Right atrium auricular region (tissue), 2 donors: ENCODE measurements at regions not wholly inside any gene's neighbourhood (a gene's known extent, or its start where the extent isn't known, plus 50 kb on each side); places are given as distances from the start of the nearest gene placed in this dataset.

Source experiments
- DNase-seq: peaks from one replicate; pipeline ENCODE4 v3.0.0-alpha.2; 2019; ENCODE audit warnings: low spot score
- H3K27ac ChIP-seq, 2 donors: fragments of 200-600 bp; sonication (generic); 1 replicate in 1 of 2; 2 replicates in 1 of 2; pipeline ENCODE4 v1.5.1; 2016 to 2019
- H3K27me3 ChIP-seq, 2 donors: fragments of 200-600 bp; sonication (generic); one replicate each; pipeline versions ENCODE4 v1.5.1 to v1.6.0; 2017 to 2019
- H3K36me3 ChIP-seq: fragments of 200-600 bp; sonication (generic); one replicate; pipeline ENCODE4 v1.5.1; 2016
- H3K4me1 ChIP-seq, 2 donors: fragments of 200-600 bp; sonication (generic); one replicate each; pipeline versions ENCODE4 v1.5.1 to v1.6.0; 2017 to 2019
- H3K4me3 ChIP-seq, 2 donors: fragments of 200-600 bp; sonication (generic); 1 replicate in 1 of 2; 2 replicates in 1 of 2; pipeline ENCODE4 v1.5.1; 2017 to 2019; ENCODE audit warnings: mild to moderate bottlenecking in 1 of 2, moderate library complexity in 1 of 2
- H3K9me3 ChIP-seq, 2 donors: fragments of 200-600 bp; sonication (generic); one replicate each; pipeline ENCODE4 v1.5.1; 2019
- CTCF ChIP-seq, 2 donors: fragments of 200-600 bp; sonication (generic); IDR thresholded peaks; one replicate each; pipeline ENCODE4 v1.5.1; 2019; ENCODE audit warnings: antibody characterized with exemption in 2 of 2

- no peak for TF ChIP-seq CTCF (IDR thresholded peaks at IDR 0.05)
- no peaks in the 10 kb centered on the region for H3K27me3 ChIP-seq
- no peak for DNase-seq
- H3K27ac ChIP-seq = no peak overlapping the region
- no peaks in the 10 kb centered on the region for H3K4me1 ChIP-seq
- H3K9me3 ChIP-seq = no peaks in the 10 kb centered on the region
- no peak overlapping the region for H3K4me3 ChIP-seq
- H3K36me3 ChIP-seq = no peaks in the 10 kb centered on the region
Observed at GRCh38 chr6:163913045-163913444, 498.5 kb downstream of the QKI start.

- Histone ChIP-seq H3K4me3 (no peak overlapping the region), H3K9me3 (no peaks in the 10 kb centered on the region), H3K27me3 (no peaks in the 10 kb centered on the region), H3K27ac (no peak overlapping the region), H3K4me1 (no peaks in the 10 kb centered on the region), H3K36me3 (no peaks in the 10 kb centered on the region)
- DNase-seq = no peak
- TF ChIP-seq CTCF (IDR thresholded peaks at IDR 0.05) = no peak
Observed at GRCh38 chr6:163906006-163906710, 491.6 kb downstream of the QKI start.

GRCh38 chr6:163904186-163904585, 489.7 kb downstream of the QKI start:
- no peak for TF ChIP-seq CTCF (IDR thresholded peaks at IDR 0.05)
- no peaks in the 10 kb centered on the region for H3K36me3 ChIP-seq
- H3K9me3 ChIP-seq = no peaks in the 10 kb centered on the region
- H3K4me1 ChIP-seq = no peaks in the 10 kb centered on the region
- no peak overlapping the region for H3K27ac ChIP-seq
- DNase-seq = no peak
- no peaks in the 10 kb centered on the region for H3K27me3 ChIP-seq
- H3K4me3 ChIP-seq = no peak overlapping the region

GRCh38 chr6:163903541-163903940, 489.0 kb downstream of the QKI start:
- H3K4me1 ChIP-seq = no peaks in the 10 kb centered on the region
- no peaks in the 10 kb centered on the region for H3K36me3 ChIP-seq
- H3K27me3 ChIP-seq = no peaks in the 10 kb centered on the region
- H3K4me3 ChIP-seq = no peak overlapping the region
- no peak for DNase-seq
- H3K27ac ChIP-seq = no peak overlapping the region
- no peaks in the 10 kb centered on the region for H3K9me3 ChIP-seq
- TF ChIP-seq CTCF (IDR thresholded peaks at IDR 0.05) = no peak

- Histone ChIP-seq H3K27ac (no peak overlapping the region), H3K4me1 (no peaks in the 10 kb centered on the region), H3K27me3 (no peaks in the 10 kb centered on the region), H3K9me3 (no peaks in the 10 kb centered on the region), H3K36me3 (no peaks in the 10 kb centered on the region), H3K4me3 (no peak overlapping the region)
- TF ChIP-seq CTCF (IDR thresholded peaks at IDR 0.05) = no peak
- no peak for DNase-seq
Observed at GRCh38 chr6:163902993-163903392, 488.5 kb downstream of the QKI start.

- no peak for TF ChIP-seq CTCF (IDR thresholded peaks at IDR 0.05)
- Histone ChIP-seq H3K27me3 (no peaks in the 10 kb centered on the region), H3K9me3 (no peaks in the 10 kb centered on the region), H3K4me3 (no peak overlapping the region), H3K4me1 (no peaks in the 10 kb centered on the region), H3K27ac (no peak overlapping the region), H3K36me3 (no peaks in the 10 kb centered on the region)
- no peak for DNase-seq
Observed at GRCh38 chr6:163901681-163902080, 487.2 kb downstream of the QKI start.
